A549 (cell line): ENCODE measurements at regions not wholly inside any gene's neighbourhood (a gene's known extent, or its start where the extent isn't known, plus 50 kb on each side); places are given as distances from the start of the nearest gene placed in this dataset.

Source experiments
- ESRRA ChIP-seq: fragments of 150-350 bp; IDR thresholded peaks from 2 replicates; pipeline ENCODE4 v1.6.1; 2014; ENCODE audit warnings: mild to moderate bottlenecking, low read length, borderline replicate concordance
- GATA3 ChIP-seq: IDR thresholded peaks from 2 replicates; pipeline ENCODE4 v1.6.1; 2012; ENCODE audit warnings: borderline replicate concordance
- HOXB5 ChIP-seq: fragments of 250-450 bp; sonication (Bioruptor Pico); IDR thresholded peaks from 2 replicates; pipeline ENCODE4 v1.5.0; 2020; ENCODE audit warnings: mild to moderate bottlenecking, moderate library complexity
- POLR2A ChIP-seq: IDR thresholded peaks from 2 replicates; pipeline ENCODE4 v1.6.1; 2012; ENCODE audit warnings: mild to moderate bottlenecking, low read length
- RAD21 ChIP-seq, 2 experiments: fragments of >200 bp in 1 of 2; sonication (Bioruptor Twin) in 1 of 2; formaldehyde crosslinking in 1 of 2; IDR thresholded peaks in 1 of 2; conservative IDR thresholded peaks in 1 of 2; 2 replicates in 1 of 2; 3 replicates in 1 of 2; pipeline ENCODE4 v1.6.1; 2012 to 2018; ENCODE audit warnings: inconsistent platforms in 1 of 2
- SMC3 ChIP-seq: fragments of >200 bp; sonication (Bioruptor Twin); formaldehyde crosslinking; IDR thresholded peaks from 3 replicates; pipeline ENCODE4 v1.6.1; 2018; ENCODE audit warnings: inconsistent platforms
- TP53 ChIP-seq: fragments of 250-450 bp; sonication (Bioruptor Pico); IDR thresholded peaks from 2 replicates; pipeline ENCODE4 v1.5.0; 2021; ENCODE audit warnings: mild to moderate bottlenecking, moderate library complexity
- ZC3H11A ChIP-seq: fragments of 450-650 bp; IDR thresholded peaks from 2 replicates; pipeline ENCODE4 v1.6.1; 2014; ENCODE audit warnings: antibody characterized with exemption, mild to moderate bottlenecking
- TF ChIP-seq, protein P1 (sequence below): fragments of >200 bp; sonication (Bioruptor Twin); formaldehyde crosslinking; IDR thresholded peaks from 3 replicates; pipeline ENCODE4 v1.5.1; 2016
- TF ChIP-seq, protein P2 (sequence below): fragments of 200-600 bp; sonication (generic); IDR thresholded peaks from 2 replicates; pipeline ENCODE4 v1.6.1; 2016; ENCODE audit warnings: antibody characterized with exemption, mild to moderate bottlenecking, moderate library complexity
- TF ChIP-seq, protein P3 (sequence below): IDR thresholded peaks from 2 replicates; pipeline ENCODE4 v1.6.1; 2012
- TF ChIP-seq, protein P4 (sequence below): fragments of 250-450 bp; sonication (Bioruptor Pico); IDR thresholded peaks from 2 replicates; pipeline ENCODE4 v1.5.0; 2021; ENCODE audit warnings: mild to moderate bottlenecking, moderate library complexity, borderline replicate concordance

GRCh38 chr12:47576289-47576945 is 129.4 kb downstream of the RPAP3 start:
- TF ChIP-seq, protein P1, sequence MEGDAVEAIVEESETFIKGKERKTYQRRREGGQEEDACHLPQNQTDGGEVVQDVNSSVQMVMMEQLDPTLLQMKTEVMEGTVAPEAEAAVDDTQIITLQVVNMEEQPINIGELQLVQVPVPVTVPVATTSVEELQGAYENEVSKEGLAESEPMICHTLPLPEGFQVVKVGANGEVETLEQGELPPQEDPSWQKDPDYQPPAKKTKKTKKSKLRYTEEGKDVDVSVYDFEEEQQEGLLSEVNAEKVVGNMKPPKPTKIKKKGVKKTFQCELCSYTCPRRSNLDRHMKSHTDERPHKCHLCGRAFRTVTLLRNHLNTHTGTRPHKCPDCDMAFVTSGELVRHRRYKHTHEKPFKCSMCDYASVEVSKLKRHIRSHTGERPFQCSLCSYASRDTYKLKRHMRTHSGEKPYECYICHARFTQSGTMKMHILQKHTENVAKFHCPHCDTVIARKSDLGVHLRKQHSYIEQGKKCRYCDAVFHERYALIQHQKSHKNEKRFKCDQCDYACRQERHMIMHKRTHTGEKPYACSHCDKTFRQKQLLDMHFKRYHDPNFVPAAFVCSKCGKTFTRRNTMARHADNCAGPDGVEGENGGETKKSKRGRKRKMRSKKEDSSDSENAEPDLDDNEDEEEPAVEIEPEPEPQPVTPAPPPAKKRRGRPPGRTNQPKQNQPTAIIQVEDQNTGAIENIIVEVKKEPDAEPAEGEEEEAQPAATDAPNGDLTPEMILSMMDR = no peak
- TF ChIP-seq POLR2A (no peak), RAD21 (conservative IDR thresholded peaks at IDR 0.05 in 1 of 2, IDR thresholded peaks at IDR 0.05 in 1 of 2) (no peak), SMC3 (no peak), TP53 (CRISPR knock-in tag) (no peak), HOXB5 (CRISPR knock-in tag) (no peak), GATA3 (no peak), ESRRA (no peak), ZC3H11A (no peak)
- TF ChIP-seq, protein P2, sequence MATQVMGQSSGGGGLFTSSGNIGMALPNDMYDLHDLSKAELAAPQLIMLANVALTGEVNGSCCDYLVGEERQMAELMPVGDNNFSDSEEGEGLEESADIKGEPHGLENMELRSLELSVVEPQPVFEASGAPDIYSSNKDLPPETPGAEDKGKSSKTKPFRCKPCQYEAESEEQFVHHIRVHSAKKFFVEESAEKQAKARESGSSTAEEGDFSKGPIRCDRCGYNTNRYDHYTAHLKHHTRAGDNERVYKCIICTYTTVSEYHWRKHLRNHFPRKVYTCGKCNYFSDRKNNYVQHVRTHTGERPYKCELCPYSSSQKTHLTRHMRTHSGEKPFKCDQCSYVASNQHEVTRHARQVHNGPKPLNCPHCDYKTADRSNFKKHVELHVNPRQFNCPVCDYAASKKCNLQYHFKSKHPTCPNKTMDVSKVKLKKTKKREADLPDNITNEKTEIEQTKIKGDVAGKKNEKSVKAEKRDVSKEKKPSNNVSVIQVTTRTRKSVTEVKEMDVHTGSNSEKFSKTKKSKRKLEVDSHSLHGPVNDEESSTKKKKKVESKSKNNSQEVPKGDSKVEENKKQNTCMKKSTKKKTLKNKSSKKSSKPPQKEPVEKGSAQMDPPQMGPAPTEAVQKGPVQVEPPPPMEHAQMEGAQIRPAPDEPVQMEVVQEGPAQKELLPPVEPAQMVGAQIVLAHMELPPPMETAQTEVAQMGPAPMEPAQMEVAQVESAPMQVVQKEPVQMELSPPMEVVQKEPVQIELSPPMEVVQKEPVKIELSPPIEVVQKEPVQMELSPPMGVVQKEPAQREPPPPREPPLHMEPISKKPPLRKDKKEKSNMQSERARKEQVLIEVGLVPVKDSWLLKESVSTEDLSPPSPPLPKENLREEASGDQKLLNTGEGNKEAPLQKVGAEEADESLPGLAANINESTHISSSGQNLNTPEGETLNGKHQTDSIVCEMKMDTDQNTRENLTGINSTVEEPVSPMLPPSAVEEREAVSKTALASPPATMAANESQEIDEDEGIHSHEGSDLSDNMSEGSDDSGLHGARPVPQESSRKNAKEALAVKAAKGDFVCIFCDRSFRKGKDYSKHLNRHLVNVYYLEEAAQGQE = no peak
- TF ChIP-seq, protein P3, sequence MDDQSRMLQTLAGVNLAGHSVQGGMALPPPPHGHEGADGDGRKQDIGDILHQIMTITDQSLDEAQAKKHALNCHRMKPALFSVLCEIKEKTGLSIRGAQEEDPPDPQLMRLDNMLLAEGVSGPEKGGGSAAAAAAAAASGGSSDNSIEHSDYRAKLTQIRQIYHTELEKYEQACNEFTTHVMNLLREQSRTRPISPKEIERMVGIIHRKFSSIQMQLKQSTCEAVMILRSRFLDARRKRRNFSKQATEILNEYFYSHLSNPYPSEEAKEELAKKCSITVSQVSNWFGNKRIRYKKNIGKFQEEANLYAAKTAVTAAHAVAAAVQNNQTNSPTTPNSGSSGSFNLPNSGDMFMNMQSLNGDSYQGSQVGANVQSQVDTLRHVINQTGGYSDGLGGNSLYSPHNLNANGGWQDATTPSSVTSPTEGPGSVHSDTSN = no peak
- TF ChIP-seq, protein P4, sequence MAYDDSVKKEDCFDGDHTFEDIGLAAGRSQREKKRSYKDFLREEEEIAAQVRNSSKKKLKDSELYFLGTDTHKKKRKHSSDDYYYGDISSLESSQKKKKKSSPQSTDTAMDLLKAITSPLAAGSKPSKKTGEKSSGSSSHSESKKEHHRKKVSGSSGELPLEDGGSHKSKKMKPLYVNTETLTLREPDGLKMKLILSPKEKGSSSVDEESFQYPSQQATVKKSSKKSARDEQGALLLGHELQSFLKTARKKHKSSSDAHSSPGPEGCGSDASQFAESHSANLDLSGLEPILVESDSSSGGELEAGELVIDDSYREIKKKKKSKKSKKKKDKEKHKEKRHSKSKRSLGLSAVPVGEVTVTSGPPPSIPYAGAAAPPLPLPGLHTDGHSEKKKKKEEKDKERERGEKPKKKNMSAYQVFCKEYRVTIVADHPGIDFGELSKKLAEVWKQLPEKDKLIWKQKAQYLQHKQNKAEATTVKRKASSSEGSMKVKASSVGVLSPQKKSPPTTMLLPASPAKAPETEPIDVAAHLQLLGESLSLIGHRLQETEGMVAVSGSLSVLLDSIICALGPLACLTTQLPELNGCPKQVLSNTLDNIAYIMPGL = no peak
